GM13977 (cell line): ENCODE measurements at regions not wholly inside any gene's neighbourhood (a gene's known extent, or its start where the extent isn't known, plus 50 kb on each side); places are given as distances from the start of the nearest gene placed in this dataset.

ENCODE experiments used
- DNase-seq: peaks from one replicate; pipeline ENCODE4 v3.0.0; 2012; ENCODE audit warnings: low spot score
- CTCF ChIP-seq: IDR thresholded peaks from 2 replicates; pipeline ENCODE4 v1.5.1; 2012; ENCODE audit warnings: mild to moderate bottlenecking, control low read depth; ENCODE audit not compliant: insufficient read depth; ENCODE audit errors: extremely low read depth, missing control alignments
- in situ Hi-C: fragments of 300-500 bp; cut with MboI; formaldehyde crosslinking; loops from one replicate; pipeline ENCODE4 v1.12.0; 2022; ENCODE audit warnings: low sequenced_read_pairs, low pct_unique_long_range_greater_than_20kb, mixed read lengths, inconsistent platforms; ENCODE audit not compliant: unreplicated experiment

GRCh38 chr21:26758083-26758880 lies 86.9 kb downstream of the ADAMTS1 start:
- DNase-seq = no peak
- no peak for TF ChIP-seq CTCF
- in situ Hi-C loops = no loop called here

- in situ Hi-C loops = no loop called here
- TF ChIP-seq CTCF = no peak
- no peak for DNase-seq
Observed at GRCh38 chr21:26756491-26757159, 88.6 kb downstream of the ADAMTS1 start.

GRCh38 chr21:26754853-26755252 lies 90.4 kb downstream of the ADAMTS1 start:
- no peak for TF ChIP-seq CTCF
- in situ Hi-C loops = no loop called here
- DNase-seq = no peak

- TF ChIP-seq CTCF = no peak
- in situ Hi-C loops = no loop called here
- DNase-seq = no peak
Observed at GRCh38 chr21:26753822-26754221, 91.4 kb downstream of the ADAMTS1 start.

- no peak for TF ChIP-seq CTCF
- in situ Hi-C loops = no loop called here
- DNase-seq = no peak
Observed at GRCh38 chr21:26752849-26753248, 92.4 kb downstream of the ADAMTS1 start.

GRCh38 chr21:26751305-26751704 lies 93.9 kb downstream of the ADAMTS1 start:
- no peak for DNase-seq
- in situ Hi-C loops = no loop called here
- TF ChIP-seq CTCF = no peak
